GM23338 (cell line): ENCODE measurements at regions not wholly inside any gene's neighbourhood (a gene's known extent, or its start where the extent isn't known, plus 50 kb on each side); places are given as distances from the start of the nearest gene placed in this dataset.

Source experiments
- ATAC-seq: fragments of 200-7000 bp; cut with Tn5 transposase; 3 replicates; pipeline ENCODE4 v1.9.1; 2020
- DNase-seq: peaks from one replicate; pipeline ENCODE4 v3.0.0-alpha.2; 2015; ENCODE audit warnings: low spot score
- H2AFZ ChIP-seq: fragments of 200-600 bp; sonication (generic); 2 replicates; pipeline ENCODE4 v1.8.0; 2016; ENCODE audit warnings: antibody characterized with exemption, mild to moderate bottlenecking, moderate library complexity
- H3F3A ChIP-seq: fragments of 200-600 bp; sonication (generic); replicated peaks from 2 replicates; pipeline ENCODE4 v1.8.0; 2017; ENCODE audit warnings: antibody characterized with exemption, mixed run types, low read depth
- H3K27ac ChIP-seq: fragments of 200-600 bp; sonication (generic); 2 replicates; pipeline ENCODE4 v1.6.1; 2016; ENCODE audit warnings: low read depth
- H3K27me3 ChIP-seq: fragments of 200-600 bp; sonication (generic); 2 replicates; pipeline ENCODE4 v1.8.0; 2016; ENCODE audit warnings: mild to moderate bottlenecking, mixed run types, moderate library complexity; ENCODE audit not compliant: insufficient read depth
- H3K36me3 ChIP-seq: fragments of 200-600 bp; sonication (generic); 2 replicates; pipeline ENCODE4 v1.8.0; 2016; ENCODE audit warnings: mild to moderate bottlenecking; ENCODE audit not compliant: insufficient read depth
- H3K4me1 ChIP-seq: fragments of 200-600 bp; sonication (generic); 2 replicates; pipeline ENCODE4 v1.8.0; 2016; ENCODE audit warnings: mild to moderate bottlenecking, moderate library complexity; ENCODE audit not compliant: insufficient read depth
- H3K4me2 ChIP-seq: fragments of 200-600 bp; sonication (generic); 2 replicates; pipeline ENCODE4 v1.7.1; 2017; ENCODE audit warnings: mixed run types
- H3K4me3 ChIP-seq: fragments of 200-600 bp; sonication (generic); 2 replicates; pipeline ENCODE4 v1.6.1; 2016; ENCODE audit warnings: mixed run types
- H3K79me2 ChIP-seq: fragments of 200-600 bp; sonication (generic); replicated peaks from 2 replicates; pipeline ENCODE4 v1.8.0; 2017; ENCODE audit warnings: mild to moderate bottlenecking; ENCODE audit not compliant: insufficient read depth
- H3K9me2 ChIP-seq: fragments of 200-600 bp; sonication (generic); 2 replicates; pipeline ENCODE4 v1.8.0; 2017; ENCODE audit not compliant: insufficient read depth
- H4K20me1 ChIP-seq: fragments of 200-600 bp; sonication (generic); replicated peaks from 2 replicates; pipeline ENCODE4 v1.8.0; 2017; ENCODE audit warnings: mild to moderate bottlenecking; ENCODE audit not compliant: insufficient read depth
- H3K27ac Mint-ChIP-seq: 2 replicates; pipeline ENCODE4 v1.8.0; 2020; ENCODE audit warnings: inconsistent platforms, mild to moderate bottlenecking, moderate library complexity, mixed read lengths
- H3K27me3 Mint-ChIP-seq: 3 replicates; pipeline ENCODE4 v1.8.0; 2022; ENCODE audit warnings: low read depth, mild to moderate bottlenecking, moderate library complexity, mixed read lengths, inconsistent platforms; ENCODE audit not compliant: insufficient read depth, poor library complexity
- H3K36me3 Mint-ChIP-seq: 3 replicates; pipeline ENCODE4 v1.8.0; 2021; ENCODE audit warnings: low read depth, mild to moderate bottlenecking, inconsistent platforms, moderate library complexity, mixed read lengths
- H3K4me1 Mint-ChIP-seq: 3 replicates; pipeline ENCODE4 v1.8.0; 2020; ENCODE audit warnings: mild to moderate bottlenecking, inconsistent platforms, mixed read lengths
- H3K4me3 Mint-ChIP-seq: 3 replicates; pipeline ENCODE4 v1.8.0; 2021; ENCODE audit warnings: moderate library complexity, mild to moderate bottlenecking, inconsistent platforms, mixed read lengths
- H3K9me3 Mint-ChIP-seq: 3 replicates; pipeline ENCODE4 v1.8.0; 2020; ENCODE audit warnings: moderate library complexity, mild to moderate bottlenecking, inconsistent platforms, mixed read lengths
- CTCF ChIP-seq, 2 experiments: fragments of 200-600 bp in 1 of 2; sonication (generic) in 1 of 2; conservative IDR thresholded peaks; 2 replicates each; pipeline versions ENCODE4 v1.5.1 to v1.6.1; 2016 to 2017; ENCODE audit warnings: antibody characterized with exemption in 2 of 2, low read depth in 2 of 2, mild to moderate bottlenecking in 2 of 2, moderate library complexity in 1 of 2
- EZH2 ChIP-seq: fragments of 200-600 bp; sonication (generic); IDR thresholded peaks from one replicate; pipeline ENCODE4 v1.8.0; 2017; ENCODE audit warnings: antibody characterized with exemption, mild to moderate bottlenecking, low read depth; ENCODE audit not compliant: unreplicated experiment
- EZH2phosphoT487 ChIP-seq: fragments of 200-600 bp; sonication (generic); IDR thresholded peaks from one replicate; pipeline ENCODE4 v1.8.1; 2018; ENCODE audit warnings: antibody characterized with exemption; ENCODE audit not compliant: unreplicated experiment
- NANOG ChIP-seq: IDR thresholded peaks from 2 replicates; pipeline ENCODE4 v1.6.1; 2016; ENCODE audit warnings: antibody characterized with exemption, borderline replicate concordance
- STAT1 ChIP-seq: IDR thresholded peaks from one replicate; pipeline ENCODE4 v1.6.1; 2016; ENCODE audit warnings: antibody characterized with exemption; ENCODE audit not compliant: unreplicated experiment
- TF ChIP-seq, protein P1 (sequence below): fragments of 250-450 bp; sonication (Bioruptor Pico); IDR thresholded peaks from 2 replicates; pipeline ENCODE4 v1.5.0; 2020; ENCODE audit warnings: mild to moderate bottlenecking, moderate library complexity

DNA sequence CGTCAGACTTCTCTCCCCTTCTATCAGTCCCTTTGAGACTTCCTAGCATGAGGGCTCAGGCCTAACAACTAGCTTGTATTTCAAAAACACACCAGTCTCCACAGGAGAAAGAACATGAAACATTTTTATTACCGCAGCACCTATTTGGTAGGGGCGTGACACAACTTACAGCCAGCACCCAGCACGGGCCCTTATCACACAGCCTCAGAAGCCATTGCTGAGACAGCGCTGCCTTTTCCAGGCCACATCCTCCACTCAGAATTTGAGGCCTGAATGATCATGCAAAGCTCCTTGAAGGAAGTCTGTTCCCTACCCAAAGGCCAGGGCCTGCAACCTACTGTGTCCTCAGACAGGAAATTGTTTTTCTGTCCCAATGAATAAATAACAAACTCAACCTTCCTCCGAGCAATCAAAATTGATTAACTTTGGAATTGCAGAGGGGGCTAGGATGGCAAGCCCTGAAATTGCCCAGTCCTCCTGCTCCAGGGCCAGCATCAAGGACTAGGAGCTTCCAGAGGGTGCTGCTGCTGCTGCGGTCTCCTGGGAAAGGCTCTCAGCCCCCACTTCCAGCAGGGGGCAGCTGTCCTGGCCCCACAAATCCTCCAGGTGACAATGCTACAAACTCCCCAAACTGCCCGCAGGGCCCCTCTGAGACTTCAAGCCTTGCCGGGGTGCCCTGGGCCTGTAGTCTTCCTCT is 94.3 kb upstream of the GALNT2 start:
- H3K27me3 ChIP-seq, result no peaks in the 10 kb centered on the region
- H2AFZ ChIP-seq, result peak overlapping the region; percentile 98
- H3K4me3 ChIP-seq, result no peak overlapping the region
- Mint-ChIP-seq H3K4me3 (no peak overlapping the region), H3K27me3 (no peaks in the 10 kb centered on the region), H3K36me3 (no peaks in the 10 kb centered on the region; the same call in 2 of the 3 replicates), H3K4me1 (no peaks in the 10 kb centered on the region), H3K27ac (no peak overlapping the region), H3K9me3 (peaks cover 21% of the 10 kb centered on the region)
- TF ChIP-seq, protein P1, sequence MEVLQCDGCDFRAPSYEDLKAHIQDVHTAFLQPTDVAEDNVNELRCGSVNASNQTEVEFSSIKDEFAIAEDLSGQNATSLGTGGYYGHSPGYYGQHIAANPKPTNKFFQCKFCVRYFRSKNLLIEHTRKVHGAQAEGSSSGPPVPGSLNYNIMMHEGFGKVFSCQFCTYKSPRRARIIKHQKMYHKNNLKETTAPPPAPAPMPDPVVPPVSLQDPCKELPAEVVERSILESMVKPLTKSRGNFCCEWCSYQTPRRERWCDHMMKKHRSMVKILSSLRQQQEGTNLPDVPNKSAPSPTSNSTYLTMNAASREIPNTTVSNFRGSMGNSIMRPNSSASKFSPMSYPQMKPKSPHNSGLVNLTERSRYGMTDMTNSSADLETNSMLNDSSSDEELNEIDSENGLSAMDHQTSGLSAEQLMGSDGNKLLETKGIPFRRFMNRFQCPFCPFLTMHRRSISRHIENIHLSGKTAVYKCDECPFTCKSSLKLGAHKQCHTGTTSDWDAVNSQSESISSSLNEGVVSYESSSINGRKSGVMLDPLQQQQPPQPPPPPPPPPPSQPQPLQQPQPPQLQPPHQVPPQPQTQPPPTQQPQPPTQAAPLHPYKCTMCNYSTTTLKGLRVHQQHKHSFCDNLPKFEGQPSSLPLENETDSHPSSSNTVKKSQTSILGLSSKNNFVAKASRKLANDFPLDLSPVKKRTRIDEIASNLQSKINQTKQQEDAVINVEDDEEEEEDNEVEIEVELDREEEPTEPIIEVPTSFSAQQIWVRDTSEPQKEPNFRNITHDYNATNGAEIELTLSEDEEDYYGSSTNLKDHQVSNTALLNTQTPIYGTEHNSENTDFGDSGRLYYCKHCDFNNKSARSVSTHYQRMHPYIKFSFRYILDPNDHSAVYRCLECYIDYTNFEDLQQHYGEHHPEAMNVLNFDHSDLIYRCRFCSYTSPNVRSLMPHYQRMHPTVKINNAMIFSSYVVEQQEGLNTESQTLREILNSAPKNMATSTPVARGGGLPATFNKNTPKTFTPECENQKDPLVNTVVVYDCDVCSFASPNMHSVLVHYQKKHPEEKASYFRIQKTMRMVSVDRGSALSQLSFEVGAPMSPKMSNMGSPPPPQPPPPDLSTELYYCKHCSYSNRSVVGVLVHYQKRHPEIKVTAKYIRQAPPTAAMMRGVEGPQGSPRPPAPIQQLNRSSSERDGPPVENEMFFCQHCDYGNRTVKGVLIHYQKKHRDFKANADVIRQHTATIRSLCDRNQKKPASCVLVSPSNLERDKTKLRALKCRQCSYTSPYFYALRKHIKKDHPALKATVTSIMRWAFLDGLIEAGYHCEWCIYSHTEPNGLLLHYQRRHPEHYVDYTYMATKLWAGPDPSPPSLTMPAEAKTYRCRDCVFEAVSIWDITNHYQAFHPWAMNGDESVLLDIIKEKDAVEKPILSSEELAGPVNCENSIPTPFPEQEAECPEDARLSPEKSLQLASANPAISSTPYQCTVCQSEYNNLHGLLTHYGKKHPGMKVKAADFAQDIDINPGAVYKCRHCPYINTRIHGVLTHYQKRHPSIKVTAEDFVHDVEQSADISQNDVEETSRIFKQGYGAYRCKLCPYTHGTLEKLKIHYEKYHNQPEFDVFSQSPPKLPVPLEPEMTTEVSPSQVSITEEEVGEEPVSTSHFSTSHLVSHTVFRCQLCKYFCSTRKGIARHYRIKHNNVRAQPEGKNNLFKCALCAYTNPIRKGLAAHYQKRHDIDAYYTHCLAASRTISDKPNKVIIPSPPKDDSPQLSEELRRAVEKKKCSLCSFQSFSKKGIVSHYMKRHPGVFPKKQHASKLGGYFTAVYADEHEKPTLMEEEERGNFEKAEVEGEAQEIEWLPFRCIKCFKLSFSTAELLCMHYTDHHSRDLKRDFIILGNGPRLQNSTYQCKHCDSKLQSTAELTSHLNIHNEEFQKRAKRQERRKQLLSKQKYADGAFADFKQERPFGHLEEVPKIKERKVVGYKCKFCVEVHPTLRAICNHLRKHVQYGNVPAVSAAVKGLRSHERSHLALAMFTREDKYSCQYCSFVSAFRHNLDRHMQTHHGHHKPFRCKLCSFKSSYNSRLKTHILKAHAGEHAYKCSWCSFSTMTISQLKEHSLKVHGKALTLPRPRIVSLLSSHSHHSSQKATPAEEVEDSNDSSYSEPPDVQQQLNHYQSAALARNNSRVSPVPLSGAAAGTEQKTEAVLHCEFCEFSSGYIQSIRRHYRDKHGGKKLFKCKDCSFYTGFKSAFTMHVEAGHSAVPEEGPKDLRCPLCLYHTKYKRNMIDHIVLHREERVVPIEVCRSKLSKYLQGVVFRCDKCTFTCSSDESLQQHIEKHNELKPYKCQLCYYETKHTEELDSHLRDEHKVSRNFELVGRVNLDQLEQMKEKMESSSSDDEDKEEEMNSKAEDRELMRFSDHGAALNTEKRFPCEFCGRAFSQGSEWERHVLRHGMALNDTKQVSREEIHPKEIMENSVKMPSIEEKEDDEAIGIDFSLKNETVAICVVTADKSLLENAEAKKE (CRISPR knock-in tag), result no peak
- no peak for TF ChIP-seq EZH2
- TF ChIP-seq NANOG, result no peak
- no peak for TF ChIP-seq STAT1
- peak; percentile 71 to 79 for TF ChIP-seq CTCF (conservative IDR thresholded peaks at IDR 0.05; ENCODE audit: low read depth in 2 of 2)
- no peak for TF ChIP-seq EZH2phosphoT487
- DNase-seq, result peak; percentile 73
- H3K4me1 ChIP-seq, result no peaks in the 10 kb centered on the region
- H3K79me2 ChIP-seq, result no peaks in the 10 kb centered on the region
- H3K4me2 ChIP-seq, result no peak overlapping the region
- no peaks in the 10 kb centered on the region for H4K20me1 ChIP-seq
- H3K27ac ChIP-seq, result no peak overlapping the region
- no peaks in the 10 kb centered on the region for H3F3A ChIP-seq
- peak; percentile 96 for ATAC-seq
- no peaks in the 10 kb centered on the region for H3K9me2 ChIP-seq
- H3K36me3 ChIP-seq, result no peaks in the 10 kb centered on the region; the same call in 1 of the 2 replicates
